ENCODE measurements at regions not wholly inside any gene's neighbourhood (a gene's known extent, or its start where the extent isn't known, plus 50 kb on each side); places are given as distances from the start of the nearest gene placed in this dataset.

DNA sequence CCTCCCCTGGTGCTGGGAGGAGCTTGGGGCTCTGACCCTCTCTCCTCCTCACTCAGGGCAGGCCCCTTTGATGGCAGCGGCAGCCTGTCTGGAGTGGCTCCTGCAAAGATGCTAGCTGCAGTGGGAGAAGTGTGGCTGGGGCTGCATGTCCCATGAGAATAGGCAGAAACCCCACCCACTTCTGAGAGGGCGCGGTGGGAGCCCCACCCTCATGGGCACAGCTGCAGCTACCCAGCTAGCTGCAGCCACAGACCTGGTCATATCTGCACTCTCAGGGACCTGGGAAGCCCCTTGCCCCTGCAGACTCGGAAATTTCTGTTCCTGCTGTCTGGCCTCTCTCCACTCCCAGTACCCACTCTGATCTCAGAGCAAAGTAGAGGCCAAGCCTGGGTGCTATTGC, 72.2 kb upstream of the BRD7 start:
- TF ChIP-seq, protein P1, sequence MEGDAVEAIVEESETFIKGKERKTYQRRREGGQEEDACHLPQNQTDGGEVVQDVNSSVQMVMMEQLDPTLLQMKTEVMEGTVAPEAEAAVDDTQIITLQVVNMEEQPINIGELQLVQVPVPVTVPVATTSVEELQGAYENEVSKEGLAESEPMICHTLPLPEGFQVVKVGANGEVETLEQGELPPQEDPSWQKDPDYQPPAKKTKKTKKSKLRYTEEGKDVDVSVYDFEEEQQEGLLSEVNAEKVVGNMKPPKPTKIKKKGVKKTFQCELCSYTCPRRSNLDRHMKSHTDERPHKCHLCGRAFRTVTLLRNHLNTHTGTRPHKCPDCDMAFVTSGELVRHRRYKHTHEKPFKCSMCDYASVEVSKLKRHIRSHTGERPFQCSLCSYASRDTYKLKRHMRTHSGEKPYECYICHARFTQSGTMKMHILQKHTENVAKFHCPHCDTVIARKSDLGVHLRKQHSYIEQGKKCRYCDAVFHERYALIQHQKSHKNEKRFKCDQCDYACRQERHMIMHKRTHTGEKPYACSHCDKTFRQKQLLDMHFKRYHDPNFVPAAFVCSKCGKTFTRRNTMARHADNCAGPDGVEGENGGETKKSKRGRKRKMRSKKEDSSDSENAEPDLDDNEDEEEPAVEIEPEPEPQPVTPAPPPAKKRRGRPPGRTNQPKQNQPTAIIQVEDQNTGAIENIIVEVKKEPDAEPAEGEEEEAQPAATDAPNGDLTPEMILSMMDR (IDR thresholded peaks at IDR 0.05; ENCODE audit: low read depth, low read length) = no peak

GRCh38 chr16:50440531-50440930, 71.7 kb upstream of the BRD7 start:
- Histone ChIP-seq H3K36me3 (no peaks in the 10 kb centered on the region), H3K27ac (no peak overlapping the region), H3K27me3 (ENCODE audit: insufficient read depth, low read depth, severe bottlenecking) (no peaks in the 10 kb centered on the region), H3K9me3 (ENCODE audit: severe bottlenecking) (peaks cover 16% of the 10 kb centered on the region), H3K4me3 (ENCODE audit: low read depth, low read length) (no peak overlapping the region)
- DNase-seq = no peak
- TF ChIP-seq, protein P1 (IDR thresholded peaks at IDR 0.05; ENCODE audit: low read depth, low read length) = no peak

More for the DNA sequence above, 72.2 kb upstream of the BRD7 start:
- Histone ChIP-seq H3K27ac (no peak overlapping the region), H3K27me3 (ENCODE audit: insufficient read depth, low read depth, severe bottlenecking) (no peaks in the 10 kb centered on the region), H3K36me3 (no peaks in the 10 kb centered on the region), H3K4me3 (ENCODE audit: low read depth, low read length) (no peak overlapping the region), H3K9me3 (ENCODE audit: severe bottlenecking) (peaks cover 16% of the 10 kb centered on the region)
- no peak for DNase-seq

GRCh38 chr16:50437769-50438437, 69.1 kb upstream of the BRD7 start:
- no peak overlapping the region for H3K27ac ChIP-seq
- no peak for DNase-seq
- TF ChIP-seq, protein P1 (IDR thresholded peaks at IDR 0.05; ENCODE audit: low read depth, low read length) = no peak
- no peaks in the 10 kb centered on the region for H3K27me3 ChIP-seq (ENCODE audit: insufficient read depth, low read depth, severe bottlenecking)
- H3K9me3 ChIP-seq (ENCODE audit: severe bottlenecking) = peaks cover 16% of the 10 kb centered on the region
- H3K36me3 ChIP-seq = no peaks in the 10 kb centered on the region
- no peak overlapping the region for H3K4me3 ChIP-seq (ENCODE audit: low read depth, low read length)

- TF ChIP-seq, protein P1 (IDR thresholded peaks at IDR 0.05; ENCODE audit: low read depth, low read length) = no peak
- H3K4me3 ChIP-seq (ENCODE audit: low read depth, low read length) = no peak overlapping the region
- no peaks in the 10 kb centered on the region for H3K36me3 ChIP-seq
- peaks cover 7% of the 10 kb centered on the region for H3K9me3 ChIP-seq (ENCODE audit: severe bottlenecking)
- DNase-seq = no peak
- no peaks in the 10 kb centered on the region for H3K27me3 ChIP-seq (ENCODE audit: insufficient read depth, low read depth, severe bottlenecking)
- no peak overlapping the region for H3K27ac ChIP-seq
These were observed 67.5 kb upstream of the BRD7 start for GRCh38 chr16:50436271-50436670.

DNA sequence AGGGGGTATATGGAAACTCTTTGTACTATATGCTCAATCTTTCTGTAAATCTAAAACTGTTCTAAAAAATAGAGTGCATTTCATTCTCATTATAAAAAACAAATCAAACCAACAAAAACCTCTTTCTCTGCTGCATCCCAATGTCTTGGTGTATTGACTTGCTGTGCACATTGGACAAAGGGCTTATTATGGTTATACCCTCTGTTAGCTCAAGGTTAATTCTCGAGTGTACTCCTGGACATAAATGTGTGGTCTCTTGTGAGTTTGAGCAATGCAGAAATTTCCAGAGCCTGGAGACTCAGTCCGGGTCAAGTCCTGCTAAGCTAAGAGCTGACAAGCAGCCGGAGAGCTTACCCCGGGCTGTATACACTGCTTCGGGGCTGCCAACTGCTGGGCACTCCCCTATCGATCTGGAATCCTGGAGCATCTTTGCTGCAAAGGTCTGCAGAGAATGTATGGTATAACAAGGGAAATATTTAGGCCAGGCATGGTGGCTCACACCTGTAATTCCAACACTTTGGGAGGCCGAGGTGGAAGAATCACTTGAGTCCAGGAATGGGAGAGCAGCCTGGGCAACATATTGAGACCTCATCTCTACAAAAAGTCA, 66.2 kb upstream of the BRD7 start:
- Histone ChIP-seq H3K9me3 (ENCODE audit: severe bottlenecking) (peaks cover 7% of the 10 kb centered on the region), H3K27ac (no peak overlapping the region), H3K4me3 (ENCODE audit: low read depth, low read length) (no peak overlapping the region), H3K36me3 (no peaks in the 10 kb centered on the region), H3K27me3 (ENCODE audit: insufficient read depth, low read depth, severe bottlenecking) (no peaks in the 10 kb centered on the region)
- TF ChIP-seq, protein P1 (IDR thresholded peaks at IDR 0.05; ENCODE audit: low read depth, low read length) = no peak
- DNase-seq = no peak

Measured in WERI-Rb-1 (cell line).